ENCODE measurements at regions not wholly inside any gene's neighbourhood (a gene's known extent, or its start where the extent isn't known, plus 50 kb on each side); places are given as distances from the start of the nearest gene placed in this dataset.

GRCh38 chr4:37043342-37043741 is 201.2 kb upstream of the NWD2 start:
- no peak for DNase-seq
- H3K27ac ChIP-seq = no peak overlapping the region
- intact Hi-C loops (cut with DNase I; ENCODE audit: low total_unique reads) = no loop called here
- no peaks in the 10 kb centered on the region for H3K27me3 ChIP-seq (replicated peaks in 1 of 7)
- no peaks in the 10 kb centered on the region for H3K36me3 ChIP-seq
- no peak overlapping the region for H3K4me3 ChIP-seq
- H3K4me1 ChIP-seq = no peaks in the 10 kb centered on the region
- 88 to 96% (median 94%) methylated on average over 2 of the region's 2 CpGs for WGBS, 5 donors
- TF ChIP-seq POLR2A (IDR thresholded peaks at IDR 0.05) (no peak), POLR2AphosphoS5 (IDR thresholded peaks at IDR 0.05) (no peak), CTCF (IDR thresholded peaks at IDR 0.05 in 8 of 11, conservative IDR thresholded peaks at IDR 0.05 in 3 of 11) (no peak)
- no peaks in the 10 kb centered on the region for H3K9me3 ChIP-seq

DNA sequence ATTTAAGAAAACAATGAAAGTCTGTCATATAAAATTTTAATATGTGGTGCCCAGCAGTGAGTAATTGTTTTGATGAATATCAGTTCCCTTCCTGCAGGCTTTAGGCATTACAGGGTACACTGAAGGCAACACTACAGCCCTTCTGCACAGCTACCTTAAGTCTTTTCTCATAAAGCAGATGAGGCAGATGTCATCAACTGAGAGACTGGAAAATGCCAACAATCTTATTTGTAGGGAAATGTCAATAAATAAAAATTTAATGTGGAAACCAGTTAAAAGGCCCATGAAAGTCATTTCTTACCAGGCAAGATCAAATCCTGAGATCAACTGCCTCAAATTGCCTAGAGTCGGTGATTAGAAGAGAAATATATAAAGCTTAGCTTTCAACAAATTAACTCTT is 193.4 kb upstream of the NWD2 start:
- H3K9me3 ChIP-seq = no peaks in the 10 kb centered on the region

GRCh38 chr4:37051866-37052265 is 192.7 kb upstream of the NWD2 start:
- Histone ChIP-seq H3K4me1 (no peaks in the 10 kb centered on the region), H3K27me3 (replicated peaks in 1 of 7) (no peaks in the 10 kb centered on the region), H3K9me3 (no peaks in the 10 kb centered on the region), H3K36me3 (no peaks in the 10 kb centered on the region), H3K4me3 (no peak overlapping the region), H3K27ac (no peak overlapping the region)
- no peak for DNase-seq
- intact Hi-C loops (cut with DNase I; ENCODE audit: low total_unique reads) = no loop called here
- no peak for TF ChIP-seq POLR2A (IDR thresholded peaks at IDR 0.05)
- TF ChIP-seq CTCF (IDR thresholded peaks at IDR 0.05 in 8 of 11, conservative IDR thresholded peaks at IDR 0.05 in 3 of 11) = no peak
- TF ChIP-seq POLR2AphosphoS5 (IDR thresholded peaks at IDR 0.05) = no peak
- WGBS, 5 donors = 35 to 54% (median 50%) methylated on average over 2 of the region's 2 CpGs

More for the DNA sequence above, 193.4 kb upstream of the NWD2 start:
- DNase-seq = no peak
- Histone ChIP-seq H3K4me3 (no peak overlapping the region), H3K36me3 (no peaks in the 10 kb centered on the region), H3K27me3 (replicated peaks in 1 of 7) (no peaks in the 10 kb centered on the region), H3K27ac (no peak overlapping the region), H3K4me1 (no peaks in the 10 kb centered on the region)
- WGBS, 5 donors = 86 to 92% (median 91%) methylated on average over 1 of the region's 1 CpG
- no peak for TF ChIP-seq POLR2AphosphoS5 (IDR thresholded peaks at IDR 0.05)
- no peak for TF ChIP-seq CTCF (IDR thresholded peaks at IDR 0.05 in 8 of 11, conservative IDR thresholded peaks at IDR 0.05 in 3 of 11)
- TF ChIP-seq POLR2A (IDR thresholded peaks at IDR 0.05) = no peak
- intact Hi-C loops (cut with DNase I; ENCODE audit: low total_unique reads) = no loop called here

GRCh38 chr4:37054531-37055077 is 189.9 kb upstream of the NWD2 start:
- WGBS, 5 donors = 39 to 63% (median 53%) methylated on average over 4 of the region's 4 CpGs
- TF ChIP-seq POLR2AphosphoS5 (IDR thresholded peaks at IDR 0.05) (no peak), POLR2A (IDR thresholded peaks at IDR 0.05) (no peak), CTCF (IDR thresholded peaks at IDR 0.05 in 8 of 11, conservative IDR thresholded peaks at IDR 0.05 in 3 of 11) (no peak)
- Histone ChIP-seq H3K9me3 (no peaks in the 10 kb centered on the region), H3K27ac (no peak overlapping the region), H3K27me3 (replicated peaks in 1 of 7) (no peaks in the 10 kb centered on the region), H3K4me1 (no peaks in the 10 kb centered on the region), H3K36me3 (no peaks in the 10 kb centered on the region), H3K4me3 (no peak overlapping the region)
- intact Hi-C loops (cut with DNase I; ENCODE audit: low total_unique reads) = no loop called here
- DNase-seq = no peak
